H9 (cell line): ENCODE measurements at regions not wholly inside any gene's neighbourhood (a gene's known extent, or its start where the extent isn't known, plus 50 kb on each side); places are given as distances from the start of the nearest gene placed in this dataset.

ENCODE experiments used
- DNase-seq: peaks from one replicate; pipeline ENCODE4 v3.0.0-alpha.2; 2017
- H2AFZ ChIP-seq: one replicate; pipeline ENCODE4 v1.6.1; 2013; ENCODE audit warnings: mild to moderate bottlenecking, low read length, control low read depth, moderate library complexity
- H2AK5ac ChIP-seq: 2 replicates; pipeline ENCODE4 v1.6.1; 2013; ENCODE audit warnings: low read length, control low read depth, mixed read lengths; ENCODE audit not compliant: insufficient read length
- H2BK120ac ChIP-seq: one replicate; pipeline ENCODE4 v1.6.1; 2013; ENCODE audit warnings: low read depth, mild to moderate bottlenecking, low read length, control low read depth, inconsistent platforms; ENCODE audit not compliant: poor library complexity, severe bottlenecking
- H2BK12ac ChIP-seq: 2 replicates; pipeline ENCODE4 v1.6.1; 2013; ENCODE audit warnings: low read length, control low read depth, mixed read lengths, low read depth; ENCODE audit not compliant: insufficient read length
- H2BK15ac ChIP-seq: 2 replicates; pipeline ENCODE4 v1.6.1; 2013; ENCODE audit warnings: low read depth, low read length, control low read depth
- H2BK20ac ChIP-seq: one replicate; pipeline ENCODE4 v1.6.1; 2013; ENCODE audit warnings: low read depth, mild to moderate bottlenecking, low read length, control low read depth, inconsistent platforms; ENCODE audit not compliant: poor library complexity, severe bottlenecking
- H2BK5ac ChIP-seq: 2 replicates; pipeline ENCODE4 v1.6.1; 2013; ENCODE audit warnings: low read length, control low read depth, mixed read lengths; ENCODE audit not compliant: insufficient read length
- H3K14ac ChIP-seq: 2 replicates; pipeline ENCODE4 v1.6.1; 2013; ENCODE audit warnings: low read length, control low read depth; ENCODE audit not compliant: insufficient read depth
- H3K18ac ChIP-seq: 2 replicates; pipeline ENCODE4 v1.6.1; 2013; ENCODE audit warnings: low read depth, mild to moderate bottlenecking, mixed read lengths, low read length, control low read depth; ENCODE audit not compliant: insufficient read length
- H3K23ac ChIP-seq: 2 replicates; pipeline ENCODE4 v1.6.1; 2013; ENCODE audit warnings: low read length, control low read depth, mixed read lengths, low read depth; ENCODE audit not compliant: insufficient read length
- H3K23me2 ChIP-seq: 2 replicates; pipeline ENCODE4 v1.6.1; 2013; ENCODE audit warnings: low read depth, mild to moderate bottlenecking, mixed read lengths, low read length, control low read depth; ENCODE audit not compliant: insufficient read length, poor library complexity, severe bottlenecking
- H3K27ac ChIP-seq: 2 replicates; pipeline ENCODE4 v1.5.1; 2013; ENCODE audit warnings: low read length, control low read depth, mixed read lengths, low read depth; ENCODE audit not compliant: insufficient read length
- H3K27me3 ChIP-seq: 2 replicates; pipeline ENCODE4 v1.6.1; 2013; ENCODE audit warnings: low read length, control low read depth, inconsistent platforms; ENCODE audit not compliant: insufficient read depth
- H3K4ac ChIP-seq: 2 replicates; pipeline ENCODE4 v1.6.1; 2013; ENCODE audit warnings: low read depth, mild to moderate bottlenecking, control low read depth, inconsistent platforms, low read length, moderate library complexity
- H3K4me1 ChIP-seq: 2 replicates; pipeline ENCODE4 v1.6.1; 2013; ENCODE audit warnings: low read length, control low read depth, inconsistent platforms; ENCODE audit not compliant: insufficient read depth
- H3K4me2 ChIP-seq: 2 replicates; pipeline ENCODE4 v1.6.1; 2013; ENCODE audit warnings: low read length, control low read depth, mixed read lengths; ENCODE audit not compliant: insufficient read length, insufficient read depth
- H3K56ac ChIP-seq: 2 replicates; pipeline ENCODE4 v1.6.1; 2013; ENCODE audit warnings: low read depth, mild to moderate bottlenecking, mixed read lengths, low read length, control low read depth; ENCODE audit not compliant: insufficient read length
- H3K79me1 ChIP-seq: 2 replicates; pipeline ENCODE4 v1.6.1; 2013; ENCODE audit warnings: low read depth, mild to moderate bottlenecking, moderate library complexity, low read length, control low read depth, inconsistent platforms; ENCODE audit not compliant: insufficient read depth, poor library complexity, severe bottlenecking
- H3K79me2 ChIP-seq: 2 replicates; pipeline ENCODE4 v1.6.1; 2013; ENCODE audit warnings: low read length, control low read depth, inconsistent platforms; ENCODE audit not compliant: insufficient read depth
- H3K9ac ChIP-seq: 2 replicates; pipeline ENCODE4 v1.6.1; 2013; ENCODE audit warnings: low read length, control low read depth, mixed read lengths; ENCODE audit not compliant: insufficient read length; ENCODE audit errors: extremely low read depth
- H3K9me3 ChIP-seq: one replicate; pipeline ENCODE4 v1.6.1; 2013; ENCODE audit warnings: low read depth, low read length, inconsistent platforms; ENCODE audit not compliant: control insufficient read depth
- H3T11ph ChIP-seq: one replicate; pipeline ENCODE4 v1.6.1; 2013; ENCODE audit warnings: mild to moderate bottlenecking, low read length, control low read depth, inconsistent platforms
- H4K20me1 ChIP-seq: one replicate; pipeline ENCODE4 v1.6.1; 2013; ENCODE audit not compliant: control insufficient read depth, insufficient read length, insufficient read depth
- H4K5ac ChIP-seq: 2 replicates; pipeline ENCODE4 v1.6.1; 2013; ENCODE audit warnings: low read depth, mild to moderate bottlenecking, mixed read lengths, low read length, control low read depth; ENCODE audit not compliant: insufficient read length
- H4K8ac ChIP-seq: replicated peaks from 2 replicates; pipeline ENCODE4 v1.6.1; 2013; ENCODE audit warnings: low read length, control low read depth, mixed read lengths, low read depth; ENCODE audit not compliant: insufficient read length
- H4K91ac ChIP-seq: 2 replicates; pipeline ENCODE4 v1.6.1; 2013; ENCODE audit warnings: low read depth, mild to moderate bottlenecking, moderate library complexity, mixed read lengths, low read length, control low read depth; ENCODE audit not compliant: insufficient read length
- H3K27ac Mint-ChIP-seq, 3 experiments: 2 replicates in 2 of 3; 3 replicates in 1 of 3; pipeline ENCODE4 v1.8.0; 2020 to 2021; ENCODE audit warnings: mixed read lengths in 3 of 3, mild to moderate bottlenecking in 1 of 3, moderate library complexity in 1 of 3
- H3K27me3 Mint-ChIP-seq: 2 replicates; pipeline ENCODE4 v1.8.0; 2021; ENCODE audit warnings: low read depth, mild to moderate bottlenecking, moderate library complexity, mixed read lengths
- H3K36me3 Mint-ChIP-seq, 3 experiments: 2 replicates in 2 of 3; 3 replicates in 1 of 3; pipeline ENCODE4 v1.8.0; 2020 to 2021; ENCODE audit warnings: low read depth in 3 of 3, mixed read lengths in 3 of 3; ENCODE audit not compliant: insufficient read depth in 1 of 3
- H3K4me1 Mint-ChIP-seq, 2 experiments: 2 replicates each; pipeline ENCODE4 v1.8.0; 2020; ENCODE audit warnings: mixed read lengths in 2 of 2
- H3K4me3 Mint-ChIP-seq, 2 experiments: 2 replicates in 1 of 2; 3 replicates in 1 of 2; pipeline ENCODE4 v1.8.0; 2020 to 2021; ENCODE audit warnings: mild to moderate bottlenecking in 2 of 2, mixed read lengths in 2 of 2, moderate library complexity in 1 of 2
- H3K9me3 Mint-ChIP-seq, 2 experiments: 2 replicates in 1 of 2; 3 replicates in 1 of 2; pipeline ENCODE4 v1.8.0; 2020; ENCODE audit warnings: mild to moderate bottlenecking in 2 of 2, mixed read lengths in 2 of 2, moderate library complexity in 1 of 2
- TF ChIP-seq, protein P1 (sequence below): fragments of 200-600 bp; sonication (generic); conservative IDR thresholded peaks from 3 replicates; pipeline ENCODE4 v1.8.0; 2021; ENCODE audit warnings: antibody characterized with exemption, mild to moderate bottlenecking

DNA sequence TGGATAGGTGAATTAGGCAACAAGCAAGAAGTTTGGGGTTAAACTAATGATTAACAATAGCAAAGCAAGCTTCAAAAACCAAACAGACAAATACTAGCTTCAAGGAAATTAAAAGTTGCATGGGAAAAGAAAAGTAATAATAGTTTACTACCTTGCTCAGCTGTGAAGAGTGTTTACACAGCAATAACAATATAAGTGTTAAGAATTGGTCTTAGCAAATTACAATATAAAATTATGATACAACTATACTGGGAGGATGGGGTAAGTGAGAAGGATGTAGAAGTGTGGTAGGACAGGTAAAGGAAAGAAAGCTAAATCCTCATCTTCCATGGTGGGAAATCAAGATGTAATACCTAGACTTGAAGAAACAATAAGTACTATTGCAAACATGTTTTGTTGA, 137.7 kb upstream of the MAFB start:
- H3K4me1 Mint-ChIP-seq = peaks cover 0 to 4% of the 10 kb centered on the region in 2 experiments; a peak in 2 of 4 replicates
- H3K9me3 ChIP-seq = no peaks in the 10 kb centered on the region
- no peaks in the 10 kb centered on the region for H4K20me1 ChIP-seq
- H3K9me3 Mint-ChIP-seq = no peaks in the 10 kb centered on the region
- no peak overlapping the region for H2BK15ac ChIP-seq
- DNase-seq = no peak
- no peak overlapping the region for H2BK5ac ChIP-seq
- H3K27me3 Mint-ChIP-seq = 0 out of 2 replicates have a peak, but pooled peaks cover 4% of the 10 kb centered on the region
- no peak overlapping the region for H3K23ac ChIP-seq
- H3K27ac ChIP-seq = no peak overlapping the region
- H3K4me2 ChIP-seq = no peak overlapping the region
- no peak overlapping the region for H2AFZ ChIP-seq
- H4K5ac ChIP-seq = no peak overlapping the region
- no peak overlapping the region for H4K8ac ChIP-seq
- no peak overlapping the region for H2BK120ac ChIP-seq
- no peaks in the 10 kb centered on the region for H3K79me1 ChIP-seq
- H3K27me3 ChIP-seq = no peaks in the 10 kb centered on the region
- H3K18ac ChIP-seq = no peak overlapping the region
- no peak overlapping the region for H2BK20ac ChIP-seq
- H3T11ph ChIP-seq = no peak overlapping the region
- H3K4me1 ChIP-seq = no peaks in the 10 kb centered on the region
- TF ChIP-seq, protein P1, sequence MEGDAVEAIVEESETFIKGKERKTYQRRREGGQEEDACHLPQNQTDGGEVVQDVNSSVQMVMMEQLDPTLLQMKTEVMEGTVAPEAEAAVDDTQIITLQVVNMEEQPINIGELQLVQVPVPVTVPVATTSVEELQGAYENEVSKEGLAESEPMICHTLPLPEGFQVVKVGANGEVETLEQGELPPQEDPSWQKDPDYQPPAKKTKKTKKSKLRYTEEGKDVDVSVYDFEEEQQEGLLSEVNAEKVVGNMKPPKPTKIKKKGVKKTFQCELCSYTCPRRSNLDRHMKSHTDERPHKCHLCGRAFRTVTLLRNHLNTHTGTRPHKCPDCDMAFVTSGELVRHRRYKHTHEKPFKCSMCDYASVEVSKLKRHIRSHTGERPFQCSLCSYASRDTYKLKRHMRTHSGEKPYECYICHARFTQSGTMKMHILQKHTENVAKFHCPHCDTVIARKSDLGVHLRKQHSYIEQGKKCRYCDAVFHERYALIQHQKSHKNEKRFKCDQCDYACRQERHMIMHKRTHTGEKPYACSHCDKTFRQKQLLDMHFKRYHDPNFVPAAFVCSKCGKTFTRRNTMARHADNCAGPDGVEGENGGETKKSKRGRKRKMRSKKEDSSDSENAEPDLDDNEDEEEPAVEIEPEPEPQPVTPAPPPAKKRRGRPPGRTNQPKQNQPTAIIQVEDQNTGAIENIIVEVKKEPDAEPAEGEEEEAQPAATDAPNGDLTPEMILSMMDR = no peak
- no peaks in the 10 kb centered on the region for H3K36me3 Mint-ChIP-seq
- no peak overlapping the region for H3K4ac ChIP-seq
- H3K23me2 ChIP-seq = no peaks in the 10 kb centered on the region
- no peak overlapping the region for H3K4me3 Mint-ChIP-seq
- no peak overlapping the region for H4K91ac ChIP-seq
- H3K79me2 ChIP-seq = no peaks in the 10 kb centered on the region
- no peak overlapping the region for H2AK5ac ChIP-seq
- no peak overlapping the region for H3K56ac ChIP-seq
- no peak overlapping the region for H3K9ac ChIP-seq
- no peak overlapping the region for H2BK12ac ChIP-seq
- H3K14ac ChIP-seq = no peak overlapping the region
- no peak overlapping the region for H3K27ac Mint-ChIP-seq
